ENCODE measurements at regions not wholly inside any gene's neighbourhood (a gene's known extent, or its start where the extent isn't known, plus 50 kb on each side); places are given as distances from the start of the nearest gene placed in this dataset.

GRCh38 chr11:36976741-36977140 lies 378.7 kb upstream of the RAG2 start:
- Histone ChIP-seq H3K36me3 (no peaks in the 10 kb centered on the region), H3K27me3 (ENCODE audit: low read depth) (no peaks in the 10 kb centered on the region), H3K4me3 (no peak overlapping the region), H3K9me3 (no peaks in the 10 kb centered on the region), H3K4me1 (no peaks in the 10 kb centered on the region), H3K27ac (no peak overlapping the region)
- TF ChIP-seq, protein P1, sequence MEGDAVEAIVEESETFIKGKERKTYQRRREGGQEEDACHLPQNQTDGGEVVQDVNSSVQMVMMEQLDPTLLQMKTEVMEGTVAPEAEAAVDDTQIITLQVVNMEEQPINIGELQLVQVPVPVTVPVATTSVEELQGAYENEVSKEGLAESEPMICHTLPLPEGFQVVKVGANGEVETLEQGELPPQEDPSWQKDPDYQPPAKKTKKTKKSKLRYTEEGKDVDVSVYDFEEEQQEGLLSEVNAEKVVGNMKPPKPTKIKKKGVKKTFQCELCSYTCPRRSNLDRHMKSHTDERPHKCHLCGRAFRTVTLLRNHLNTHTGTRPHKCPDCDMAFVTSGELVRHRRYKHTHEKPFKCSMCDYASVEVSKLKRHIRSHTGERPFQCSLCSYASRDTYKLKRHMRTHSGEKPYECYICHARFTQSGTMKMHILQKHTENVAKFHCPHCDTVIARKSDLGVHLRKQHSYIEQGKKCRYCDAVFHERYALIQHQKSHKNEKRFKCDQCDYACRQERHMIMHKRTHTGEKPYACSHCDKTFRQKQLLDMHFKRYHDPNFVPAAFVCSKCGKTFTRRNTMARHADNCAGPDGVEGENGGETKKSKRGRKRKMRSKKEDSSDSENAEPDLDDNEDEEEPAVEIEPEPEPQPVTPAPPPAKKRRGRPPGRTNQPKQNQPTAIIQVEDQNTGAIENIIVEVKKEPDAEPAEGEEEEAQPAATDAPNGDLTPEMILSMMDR (IDR thresholded peaks at IDR 0.05), result no peak
- intact Hi-C loops (cut with DNase I), result no loop called here
- DNase-seq (no peak), ATAC-seq (no peak)

DNA sequence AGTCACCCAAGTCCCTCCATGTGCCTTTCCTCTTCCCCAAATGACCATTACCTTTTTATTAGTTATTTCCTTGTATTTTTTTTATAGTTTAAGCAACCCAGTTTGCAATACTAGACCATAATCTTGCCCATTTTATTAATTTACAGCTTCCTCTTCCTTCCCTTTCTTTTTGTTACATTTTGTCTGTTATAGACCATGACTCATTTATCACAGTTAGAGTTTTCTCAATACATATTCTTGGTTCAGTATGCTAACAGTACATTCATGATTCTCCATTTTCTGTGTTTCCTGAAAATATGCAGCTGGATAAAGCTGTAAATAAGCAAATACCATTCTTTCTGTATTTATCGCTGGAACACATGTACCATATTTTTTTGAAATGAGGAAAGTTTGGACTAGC lies 376.7 kb upstream of the RAG2 start:
- H3K9me3 ChIP-seq, result no peaks in the 10 kb centered on the region
- no peak overlapping the region for H3K4me3 ChIP-seq
- H3K27me3 ChIP-seq (ENCODE audit: low read depth), result no peaks in the 10 kb centered on the region
- ATAC-seq (no peak), DNase-seq (no peak)
- H3K36me3 ChIP-seq, result no peaks in the 10 kb centered on the region
- H3K4me1 ChIP-seq, result no peaks in the 10 kb centered on the region
- TF ChIP-seq, protein P1 (IDR thresholded peaks at IDR 0.05), result no peak
- intact Hi-C loops (cut with DNase I), result no loop called here
- H3K27ac ChIP-seq, result no peak overlapping the region

- H3K4me1 ChIP-seq, result no peaks in the 10 kb centered on the region
- H3K4me3 ChIP-seq, result no peak overlapping the region
- no peak for DNase-seq
- H3K27ac ChIP-seq, result no peak overlapping the region
- H3K9me3 ChIP-seq, result no peaks in the 10 kb centered on the region
- no peak for ATAC-seq
- intact Hi-C loops (cut with DNase I), result no loop called here
- TF ChIP-seq, protein P1 (IDR thresholded peaks at IDR 0.05), result no peak
- H3K27me3 ChIP-seq (ENCODE audit: low read depth), result no peaks in the 10 kb centered on the region
- no peaks in the 10 kb centered on the region for H3K36me3 ChIP-seq
Observed at GRCh38 chr11:36953976-36954375, 355.9 kb upstream of the RAG2 start.

DNA sequence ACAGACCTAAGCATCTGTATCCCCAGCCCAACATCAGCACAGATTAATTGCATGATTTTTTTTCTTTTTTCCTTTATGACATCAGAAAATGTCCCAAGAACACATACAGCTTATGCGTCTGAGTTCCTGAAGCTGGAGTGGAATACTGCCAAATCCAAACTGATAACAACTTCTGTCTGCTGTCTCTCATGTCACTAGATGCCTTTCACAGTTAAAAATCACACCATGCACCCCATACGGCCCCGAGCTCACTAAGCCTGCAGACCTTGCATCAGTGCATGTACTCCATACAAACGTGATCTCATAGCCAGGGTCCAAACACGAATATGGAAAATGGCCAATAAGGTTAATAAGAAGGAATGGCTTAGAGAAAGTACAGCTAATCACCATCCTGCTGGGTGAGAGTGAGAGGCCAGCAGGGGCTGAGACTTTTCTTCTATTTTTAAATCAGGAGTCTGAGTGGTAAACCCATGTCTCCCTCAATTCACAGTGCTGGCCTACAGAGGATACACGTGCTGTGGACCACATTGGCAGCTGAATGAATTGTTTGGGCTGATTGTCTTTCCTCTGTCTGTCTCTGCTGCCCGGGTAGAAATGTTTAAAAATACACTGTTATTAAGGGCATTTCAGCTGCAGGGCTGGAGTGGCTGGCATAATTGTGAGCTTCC lies 350.6 kb upstream of the RAG2 start:
- Histone ChIP-seq H3K9me3 (no peaks in the 10 kb centered on the region), H3K4me3 (no peak overlapping the region), H3K36me3 (no peaks in the 10 kb centered on the region), H3K27ac (no peak overlapping the region), H3K4me1 (no peaks in the 10 kb centered on the region), H3K27me3 (ENCODE audit: low read depth) (no peaks in the 10 kb centered on the region)
- TF ChIP-seq, protein P1 (IDR thresholded peaks at IDR 0.05), result no peak
- DNase-seq, result no peak
- intact Hi-C loops (cut with DNase I), result no loop called here
- ATAC-seq, result no peak

- Histone ChIP-seq H3K4me1 (no peaks in the 10 kb centered on the region), H3K27ac (no peak overlapping the region), H3K9me3 (no peaks in the 10 kb centered on the region), H3K27me3 (ENCODE audit: low read depth) (no peaks in the 10 kb centered on the region), H3K4me3 (no peak overlapping the region), H3K36me3 (no peaks in the 10 kb centered on the region)
- TF ChIP-seq, protein P1 (IDR thresholded peaks at IDR 0.05), result no peak
- no peak for ATAC-seq
- intact Hi-C loops (cut with DNase I), result no loop called here
- no peak for DNase-seq
Observed at GRCh38 chr11:36945384-36945783, 347.3 kb upstream of the RAG2 start.
